HEK293 (cell line): ENCODE measurements at regions not wholly inside any gene's neighbourhood (a gene's known extent, or its start where the extent isn't known, plus 50 kb on each side); places are given as distances from the start of the nearest gene placed in this dataset.

Experiments used
- ATF2 ChIP-seq: fragments of 450-650 bp; formaldehyde crosslinking; IDR thresholded peaks from 2 replicates; pipeline ENCODE4 v1.5.1; 2016; ENCODE audit warnings: missing biosample characterization, missing genetic modification characterization, low read depth
- CTCF ChIP-seq: fragments of 450-650 bp; formaldehyde crosslinking; IDR thresholded peaks from 2 replicates; pipeline ENCODE4 v1.5.1; 2016; ENCODE audit warnings: missing biosample characterization, missing genetic modification characterization
- MEIS1 ChIP-seq: sonication (generic); formaldehyde crosslinking; IDR thresholded peaks from 2 replicates; pipeline ENCODE4 v1.8.1; 2022; ENCODE audit warnings: missing genetic modification reagents, mild to moderate bottlenecking, borderline replicate concordance
- ZFP3 ChIP-seq: fragments of 450-650 bp; formaldehyde crosslinking; IDR thresholded peaks from 2 replicates; pipeline ENCODE4 v1.5.1; 2016; ENCODE audit warnings: low read depth, missing biosample characterization, missing genetic modification characterization
- ZNF2 ChIP-seq: fragments of 450-650 bp; formaldehyde crosslinking; IDR thresholded peaks from 2 replicates; pipeline ENCODE4 v1.5.1; 2016; ENCODE audit warnings: missing biosample characterization, missing genetic modification characterization
- ZNF274 ChIP-seq, 2 experiments: fragments of 200-500 bp in 1 of 2; fragments of 450-650 bp in 1 of 2; sonication (Bioruptor generic) in 1 of 2; formaldehyde crosslinking in 1 of 2; IDR thresholded peaks; 2 replicates each; pipeline versions ENCODE4 v1.5.1 to v1.6.1; 2014 to 2016; ENCODE audit warnings: borderline replicate concordance in 1 of 2, inconsistent platforms in 1 of 2, low read length in 1 of 2, missing biosample characterization in 1 of 2, missing genetic modification characterization in 1 of 2
- ZNF292 ChIP-seq: fragments of 450-650 bp; formaldehyde crosslinking; IDR thresholded peaks from 2 replicates; pipeline ENCODE4 v1.5.1; 2016; ENCODE audit warnings: low read depth, missing biosample characterization, missing genetic modification characterization, borderline replicate concordance
- ZNF311 ChIP-seq: fragments of 450-650 bp; formaldehyde crosslinking; IDR thresholded peaks from 2 replicates; pipeline ENCODE4 v1.5.1; 2017; ENCODE audit warnings: missing biosample characterization, missing genetic modification characterization, borderline replicate concordance
- ZNF416 ChIP-seq: fragments of 450-650 bp; formaldehyde crosslinking; IDR thresholded peaks from 2 replicates; pipeline ENCODE4 v1.5.1; 2016; ENCODE audit warnings: missing biosample characterization, missing genetic modification characterization
- ZNF660 ChIP-seq: fragments of 450-650 bp; IDR thresholded peaks from 2 replicates; pipeline ENCODE4 v1.5.1; 2018; ENCODE audit warnings: missing biosample characterization, mild to moderate bottlenecking, missing genetic modification characterization
- ZNF692 ChIP-seq: fragments of 450-650 bp; formaldehyde crosslinking; IDR thresholded peaks from 2 replicates; pipeline ENCODE4 v1.5.1; 2016; ENCODE audit warnings: missing biosample characterization, missing genetic modification characterization
- ZSCAN23 ChIP-seq: fragments of 450-650 bp; formaldehyde crosslinking; IDR thresholded peaks from 2 replicates; pipeline ENCODE4 v1.5.1; 2016; ENCODE audit warnings: missing biosample characterization, missing genetic modification characterization
- TF ChIP-seq, protein P1 (sequence below): fragments of 450-650 bp; formaldehyde crosslinking; IDR thresholded peaks from 2 replicates; pipeline ENCODE4 v1.5.1; 2017; ENCODE audit warnings: missing biosample characterization, missing genetic modification characterization
- TF ChIP-seq, protein P2 (sequence below): fragments of 450-650 bp; formaldehyde crosslinking; IDR thresholded peaks from 2 replicates; pipeline ENCODE4 v1.5.1; 2016; ENCODE audit warnings: missing biosample characterization, missing genetic modification characterization

- TF ChIP-seq ZNF292 (tag by site-specific recombination), result no peak
- TF ChIP-seq, protein P1, sequence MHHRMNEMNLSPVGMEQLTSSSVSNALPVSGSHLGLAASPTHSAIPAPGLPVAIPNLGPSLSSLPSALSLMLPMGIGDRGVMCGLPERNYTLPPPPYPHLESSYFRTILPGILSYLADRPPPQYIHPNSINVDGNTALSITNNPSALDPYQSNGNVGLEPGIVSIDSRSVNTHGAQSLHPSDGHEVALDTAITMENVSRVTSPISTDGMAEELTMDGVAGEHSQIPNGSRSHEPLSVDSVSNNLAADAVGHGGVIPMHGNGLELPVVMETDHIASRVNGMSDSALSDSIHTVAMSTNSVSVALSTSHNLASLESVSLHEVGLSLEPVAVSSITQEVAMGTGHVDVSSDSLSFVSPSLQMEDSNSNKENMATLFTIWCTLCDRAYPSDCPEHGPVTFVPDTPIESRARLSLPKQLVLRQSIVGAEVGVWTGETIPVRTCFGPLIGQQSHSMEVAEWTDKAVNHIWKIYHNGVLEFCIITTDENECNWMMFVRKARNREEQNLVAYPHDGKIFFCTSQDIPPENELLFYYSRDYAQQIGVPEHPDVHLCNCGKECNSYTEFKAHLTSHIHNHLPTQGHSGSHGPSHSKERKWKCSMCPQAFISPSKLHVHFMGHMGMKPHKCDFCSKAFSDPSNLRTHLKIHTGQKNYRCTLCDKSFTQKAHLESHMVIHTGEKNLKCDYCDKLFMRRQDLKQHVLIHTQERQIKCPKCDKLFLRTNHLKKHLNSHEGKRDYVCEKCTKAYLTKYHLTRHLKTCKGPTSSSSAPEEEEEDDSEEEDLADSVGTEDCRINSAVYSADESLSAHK, result no peak
- no peak for TF ChIP-seq CTCF (tag by site-specific recombination)
- no peak for TF ChIP-seq ZFP3 (tag by site-specific recombination)
- TF ChIP-seq ZNF2 (tag by site-specific recombination), result no peak
- no peak for TF ChIP-seq ATF2 (tag by site-specific recombination)
- no peak for TF ChIP-seq ZNF660 (tag by site-specific recombination)
- no peak for TF ChIP-seq MEIS1
- no peak for TF ChIP-seq ZNF274 (IDR thresholded peaks at IDR 0.05; ENCODE audit: low read length)
- no peak for TF ChIP-seq ZNF274 (tag by site-specific recombination; IDR thresholded peaks at IDR 0.05; ENCODE audit: borderline replicate concordance)
- no peak for TF ChIP-seq ZNF416 (tag by site-specific recombination)
- TF ChIP-seq ZNF311 (tag by site-specific recombination), result no peak
- TF ChIP-seq ZSCAN23 (tag by site-specific recombination), result no peak
- TF ChIP-seq ZNF692 (tag by site-specific recombination), result no peak
- TF ChIP-seq, protein P2, sequence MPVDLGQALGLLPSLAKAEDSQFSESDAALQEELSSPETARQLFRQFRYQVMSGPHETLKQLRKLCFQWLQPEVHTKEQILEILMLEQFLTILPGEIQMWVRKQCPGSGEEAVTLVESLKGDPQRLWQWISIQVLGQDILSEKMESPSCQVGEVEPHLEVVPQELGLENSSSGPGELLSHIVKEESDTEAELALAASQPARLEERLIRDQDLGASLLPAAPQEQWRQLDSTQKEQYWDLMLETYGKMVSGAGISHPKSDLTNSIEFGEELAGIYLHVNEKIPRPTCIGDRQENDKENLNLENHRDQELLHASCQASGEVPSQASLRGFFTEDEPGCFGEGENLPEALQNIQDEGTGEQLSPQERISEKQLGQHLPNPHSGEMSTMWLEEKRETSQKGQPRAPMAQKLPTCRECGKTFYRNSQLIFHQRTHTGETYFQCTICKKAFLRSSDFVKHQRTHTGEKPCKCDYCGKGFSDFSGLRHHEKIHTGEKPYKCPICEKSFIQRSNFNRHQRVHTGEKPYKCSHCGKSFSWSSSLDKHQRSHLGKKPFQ (tag by site-specific recombination), result no peak
Measured at GRCh38 chr3:73243740-73244139, 182.3 kb downstream of the EBLN2 start.
